B cell (primary cell): ENCODE measurements at regions not wholly inside any gene's neighbourhood (a gene's known extent, or its start where the extent isn't known, plus 50 kb on each side); places are given as distances from the start of the nearest gene placed in this dataset.

Experiments used
- ATAC-seq: fragments of 200-7000 bp; cut with Tn5 transposase; one replicate; pipeline ENCODE4 v1.10.0; 2021; ENCODE audit warnings: low read depth, mild to moderate bottlenecking, moderate number of reproducible peaks, moderate library complexity
- CTCF ChIA-PET: fragments of 350-600 bp; sonication (Branson Sonifier 250); formaldehyde crosslinking; loops from one replicate; lab custom pipeline; 2021; ENCODE audit warnings: antibody characterized with exemption, inconsistent platforms; lab: Charles Lee
- POLR2A ChIA-PET: fragments of 350-600 bp; sonication (Branson Sonifier 250); formaldehyde crosslinking; loops from one replicate; lab custom pipeline; 2021; ENCODE audit warnings: antibody characterized with exemption; lab: Charles Lee
- DNase-seq: peaks from one replicate; pipeline ENCODE4 v3.0.0; 2013
- H2AFZ ChIP-seq: 2 replicates; pipeline ENCODE4 v1.6.1; 2012; ENCODE audit warnings: mild to moderate bottlenecking, low read depth, low read length; ENCODE audit not compliant: insufficient read depth, poor library complexity, severe bottlenecking
- H3K27ac ChIP-seq, 2 donors: 1 replicate in 1 of 2; 2 replicates in 1 of 2; pipeline ENCODE4 v1.5.1; 2012 to 2013; ENCODE audit warnings: low read length in 2 of 2, mild to moderate bottlenecking in 2 of 2, moderate library complexity in 1 of 2
- H3K27me3 ChIP-seq, 4 experiments: fragments of 200-600 bp in 1 of 4; sonication (generic) in 1 of 4; replicated peaks in 1 of 4; 1 replicate in 2 of 4; 2 replicates in 2 of 4; pipeline versions ENCODE4 v1.6.1 to v1.7.0; 2013 to 2016; ENCODE audit warnings: low read length in 3 of 4, mild to moderate bottlenecking in 2 of 4, mixed read lengths in 1 of 4, moderate library complexity in 1 of 4; ENCODE audit not compliant: insufficient read depth in 4 of 4, control insufficient read depth in 3 of 4; ENCODE audit errors: control extremely low read depth in 1 of 4
- H3K36me3 ChIP-seq, 2 experiments: replicated peaks in 1 of 2; 1 replicate in 1 of 2; 2 replicates in 1 of 2; pipeline versions ENCODE4 v1.6.1 to v1.7.1; 2013; ENCODE audit warnings: low read length in 1 of 2; ENCODE audit not compliant: insufficient read depth in 2 of 2, control insufficient read depth in 1 of 2; ENCODE audit errors: control extremely low read depth in 1 of 2, extremely low read depth in 1 of 2
- H3K4me1 ChIP-seq, 2 donors: fragments of 200-600 bp in 1 of 2; sonication (generic) in 1 of 2; 1 replicate in 1 of 2; 2 replicates in 1 of 2; pipeline versions ENCODE4 v1.5.1 to v1.6.1; 2013 to 2017; ENCODE audit warnings: low read length in 2 of 2; ENCODE audit not compliant: control insufficient read depth in 2 of 2, insufficient read depth in 2 of 2
- H3K4me2 ChIP-seq: replicated peaks from 2 replicates; pipeline ENCODE3; 2012; ENCODE audit warnings: mild to moderate bottlenecking, low read depth, low read length; ENCODE audit not compliant: poor library complexity, severe bottlenecking
- H3K4me3 ChIP-seq, 5 experiments: fragments of 200-600 bp in 1 of 5; sonication (generic) in 1 of 5; 1 replicate in 3 of 5; 2 replicates in 2 of 5; pipeline versions ENCODE4 v1.5.1 to v1.7.0; 2011 to 2016; ENCODE audit warnings: low read length in 4 of 5, mild to moderate bottlenecking in 4 of 5, low read depth in 2 of 5, control low read depth in 1 of 5, moderate library complexity in 1 of 5; ENCODE audit not compliant: insufficient read depth in 1 of 5; ENCODE audit errors: control extremely low read depth in 1 of 5, extremely low read depth in 1 of 5
- H3K79me2 ChIP-seq: fragments of 200-600 bp; sonication (generic); one replicate; pipeline ENCODE4 v1.6.0; 2016; ENCODE audit warnings: low read length; ENCODE audit not compliant: control insufficient read depth, insufficient read depth
- H3K9ac ChIP-seq: fragments of 200-600 bp; sonication (generic); 2 replicates; pipeline ENCODE4 v1.6.1; 2017; ENCODE audit warnings: mild to moderate bottlenecking, low read length, moderate library complexity
- H3K9me3 ChIP-seq, 3 donors: one replicate each; pipeline versions ENCODE4 v1.6.1 to v1.7.1; 2013; ENCODE audit warnings: low read length in 2 of 3; ENCODE audit not compliant: control insufficient read depth in 2 of 3, insufficient read depth in 1 of 3; ENCODE audit errors: control extremely low read depth in 1 of 3
- H4K20me1 ChIP-seq: 2 replicates; pipeline ENCODE4 v1.6.0; 2012; ENCODE audit warnings: mild to moderate bottlenecking, low read length; ENCODE audit not compliant: insufficient read depth, control insufficient read depth, poor library complexity, severe bottlenecking
- H3K27ac Mint-ChIP-seq: one replicate; pipeline ENCODE4 v1.8.0; 2021; ENCODE audit warnings: mixed read lengths
- H3K27me3 Mint-ChIP-seq: one replicate; pipeline ENCODE4 v1.8.0; 2021; ENCODE audit warnings: mixed read lengths
- H3K4me1 Mint-ChIP-seq: one replicate; pipeline ENCODE4 v1.8.0; 2021; ENCODE audit warnings: mixed read lengths
- H3K4me3 Mint-ChIP-seq: one replicate; pipeline ENCODE4 v1.8.0; 2021; ENCODE audit warnings: mixed read lengths
- H3K9me3 Mint-ChIP-seq: one replicate; pipeline ENCODE4 v1.8.0; 2022; ENCODE audit warnings: mixed read lengths; ENCODE audit not compliant: insufficient read depth
- CTCF ChIP-seq: fragments of 200-600 bp; IDR thresholded peaks from one replicate; pipeline ENCODE4 v1.8.0; 2022; ENCODE audit warnings: antibody characterized with exemption, mild to moderate bottlenecking
- EZH2 ChIP-seq: IDR thresholded peaks from 2 replicates; pipeline ENCODE4 v1.6.1; 2012; ENCODE audit warnings: borderline replicate concordance, low read depth, mild to moderate bottlenecking, moderate library complexity, low read length; ENCODE audit not compliant: insufficient read depth, poor library complexity, severe bottlenecking
- WGBS: methylation state at CpG from one replicate; pipeline ENCODE4 v1.1.5; 2013; ENCODE audit warnings: missing lambda C conversion rate; ENCODE audit not compliant: insufficient coverage; 5-methylcytosine and 5-hydroxymethylcytosine counted together
- intact Hi-C: fragments of 100-400 bp; cut with micrococcal nuclease; formaldehyde crosslinking; loops from one replicate; pipeline ENCODE4 v1.10.0; 2022

- Histone ChIP-seq H2AFZ (no peak overlapping the region), H3K9ac (no peak overlapping the region), H3K9me3 (peaks cover 0 to 12% (median 0%) of the 10 kb centered on the region in 3 donors), H3K27ac (no peak overlapping the region), H3K79me2 (no peaks in the 10 kb centered on the region), H3K36me3 (no peaks in the 10 kb centered on the region), H3K4me2 (no peak overlapping the region), H3K4me1 (peaks cover 0 to 8% of the 10 kb centered on the region in 2 donors), H3K4me3 (no peak overlapping the region), H3K27me3 (no peaks in the 10 kb centered on the region), H4K20me1 (no peaks in the 10 kb centered on the region)
- WGBS = 96% methylated on average over 4 of the region's 5 CpGs
- TF ChIP-seq EZH2 = no peak
- TF ChIP-seq CTCF = no peak
- Mint-ChIP-seq H3K4me1 (no peaks in the 10 kb centered on the region), H3K4me3 (no peak overlapping the region), H3K27me3 (peaks cover 3% of the 10 kb centered on the region), H3K27ac (no peak overlapping the region), H3K9me3 (no peaks in the 10 kb centered on the region)
- ATAC-seq (no peak), DNase-seq (no peak)
- ChIA-PET CTCF (no interaction called here), POLR2A (no interaction called here)
- intact Hi-C loops = no loop called here
These were observed 145.6 kb upstream of the PPP2R2D start for GRCh38 chr10:131755200-131755599.

GRCh38 chr10:131757285-131758058 is 143.3 kb upstream of the PPP2R2D start:
- TF ChIP-seq CTCF = no peak
- TF ChIP-seq EZH2 = no peak
- Histone ChIP-seq H3K36me3 (no peaks in the 10 kb centered on the region), H3K4me2 (no peak overlapping the region), H2AFZ (no peak overlapping the region), H3K4me3 (no peak overlapping the region), H3K9me3 (peaks cover 0 to 23% (median 5%) of the 10 kb centered on the region in 3 donors), H3K27me3 (no peaks in the 10 kb centered on the region), H3K9ac (no peak overlapping the region), H3K27ac (no peak overlapping the region), H4K20me1 (no peaks in the 10 kb centered on the region), H3K4me1 (peaks cover 11 to 23% of the 10 kb centered on the region in 2 donors), H3K79me2 (no peaks in the 10 kb centered on the region)
- Mint-ChIP-seq H3K27ac (no peak overlapping the region), H3K27me3 (peaks cover 3% of the 10 kb centered on the region), H3K9me3 (no peaks in the 10 kb centered on the region), H3K4me1 (peaks cover 11% of the 10 kb centered on the region), H3K4me3 (no peak overlapping the region)
- DNase-seq (no peak), ATAC-seq (no peak)
- CTCF ChIA-PET = no interaction called here
- 95% methylated on average over 14 of the region's 20 CpGs for WGBS
- intact Hi-C loops = no loop called here
- POLR2A ChIA-PET = no interaction called here
